NAMALWA (cell line): ENCODE measurements at regions not wholly inside any gene's neighbourhood (a gene's known extent, or its start where the extent isn't known, plus 50 kb on each side); places are given as distances from the start of the nearest gene placed in this dataset.
A peak's percentile ranks its signal among the peaks of the same experiment; 100 is the strongest.

Experiments
- DNase-seq: peaks from one replicate; pipeline ENCODE4 v3.0.0-alpha.2; 2015; ENCODE audit warnings: low spot score

DNA sequence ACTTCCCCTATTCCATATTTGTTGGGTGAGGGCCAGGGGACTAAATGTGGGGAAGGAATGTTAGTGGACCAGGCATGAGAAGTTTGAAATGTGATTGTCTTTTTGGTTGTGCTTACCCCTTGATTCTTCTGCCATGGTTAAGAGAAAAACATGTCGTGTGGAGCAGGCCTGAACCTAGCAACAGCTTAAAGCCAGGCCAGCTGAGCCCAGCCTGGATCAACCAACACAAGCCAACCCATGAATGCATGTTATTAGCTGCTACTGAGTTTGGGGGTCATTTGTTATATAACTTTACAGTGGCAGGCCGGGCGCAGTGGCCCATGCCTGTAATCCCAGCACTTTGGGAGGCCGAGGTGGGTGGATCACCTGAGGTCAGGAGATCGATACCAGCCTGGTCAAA is 52.4 kb upstream of the TRIO start:
- no peak for DNase-seq

DNA sequence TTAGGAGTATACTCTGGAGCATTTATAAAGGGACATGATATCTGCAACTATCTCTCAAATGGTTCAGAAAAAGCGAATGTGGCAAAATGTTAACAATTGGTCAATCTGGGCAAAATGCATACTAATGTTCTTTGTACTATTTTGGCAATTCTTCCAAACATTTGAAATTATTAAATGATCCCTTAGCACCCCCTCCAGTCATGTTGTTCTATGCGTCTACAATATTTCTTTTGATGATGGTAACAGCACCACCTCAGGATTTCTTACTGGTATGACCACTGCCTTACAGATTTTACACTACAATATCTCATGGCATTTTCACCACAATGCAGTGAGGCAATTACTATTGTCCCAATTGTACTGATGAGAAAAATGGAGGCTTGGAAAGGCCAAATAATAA is 52.9 kb upstream of the TRIO start:
- no peak for DNase-seq

GRCh38 chr5:14089198-14089597 is 53.9 kb upstream of the TRIO start:
- no peak for DNase-seq

- DNase-seq: no peak
These were observed 56.9 kb upstream of the TRIO start for GRCh38 chr5:14086261-14086660.

DNA sequence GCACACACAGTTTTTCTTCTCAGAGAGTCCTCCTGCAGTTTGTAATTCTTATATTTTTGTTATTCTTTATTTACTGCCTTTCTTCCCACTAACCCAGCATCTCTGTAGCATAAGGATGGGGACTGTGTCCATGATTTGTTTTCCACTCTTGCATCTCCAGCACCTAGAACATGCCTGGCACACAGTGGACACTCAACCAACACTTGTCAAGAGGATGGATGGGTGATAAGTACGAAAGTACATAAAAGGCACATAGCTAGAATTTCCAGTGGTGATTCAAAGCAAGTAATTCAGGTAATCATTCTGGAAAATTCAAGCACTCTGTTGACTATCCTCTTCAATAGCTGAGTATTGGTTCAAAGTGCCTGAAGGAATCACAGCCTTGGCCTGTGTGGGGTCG is 60.2 kb upstream of the TRIO start:
- DNase-seq: no peak

- no peak for DNase-seq
These were observed 60.6 kb upstream of the TRIO start for GRCh38 chr5:14082523-14082922.

- DNase-seq: no peak
These were observed 61.4 kb upstream of the TRIO start for GRCh38 chr5:14081791-14082190.

- no peak for DNase-seq
These were observed 64.4 kb upstream of the TRIO start for GRCh38 chr5:14078716-14079115.

- DNase-seq: no peak
These were observed 65.6 kb upstream of the TRIO start for GRCh38 chr5:14077501-14077900.

DNA sequence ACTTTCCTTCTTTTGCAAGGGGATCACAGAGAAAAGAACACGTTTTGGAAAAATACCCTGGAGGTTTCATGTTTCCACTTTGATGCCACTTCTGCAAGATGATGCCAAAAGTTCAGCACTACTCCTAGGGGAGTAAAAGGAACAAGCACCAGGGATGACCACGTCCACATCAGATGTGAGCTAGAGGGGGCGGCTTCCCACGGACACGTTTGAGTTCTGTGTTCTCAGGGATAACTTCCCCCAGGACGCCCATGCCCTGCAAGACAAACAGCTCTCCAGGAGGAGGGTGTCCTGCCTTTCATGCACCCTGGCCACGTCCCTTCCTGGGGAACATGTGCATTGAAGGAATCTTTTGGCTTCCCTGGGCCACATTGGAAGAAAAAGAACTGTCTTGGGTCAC is 66.6 kb upstream of the TRIO start:
- DNase-seq: no peak

- no peak for DNase-seq
These were observed 67.2 kb upstream of the TRIO start for GRCh38 chr5:14075937-14076336.

DNA sequence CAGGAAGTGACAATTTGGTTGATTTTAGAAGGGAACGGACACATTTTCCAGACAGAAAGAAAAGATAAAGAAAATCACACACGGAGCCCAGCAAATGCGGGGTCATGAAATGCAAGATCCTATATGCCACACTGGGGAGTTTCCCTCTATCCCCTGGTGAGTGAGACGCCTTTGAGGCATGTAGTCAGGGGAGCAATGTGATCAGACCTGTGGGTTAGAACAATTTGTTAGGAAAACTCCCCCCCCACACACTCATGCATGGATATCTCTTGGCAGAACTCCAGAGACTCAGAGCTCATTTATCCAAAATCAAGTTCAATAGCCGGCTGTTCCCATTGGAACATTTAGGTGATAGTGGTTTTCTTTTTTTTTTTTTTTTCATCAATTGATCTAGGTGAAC is 71.7 kb upstream of the TRIO start:
- DNase-seq: no peak

- no peak for DNase-seq
These were observed 74.1 kb upstream of the TRIO start for GRCh38 chr5:14069021-14069420.

- DNase-seq: no peak
These were observed 75.0 kb upstream of the TRIO start for GRCh38 chr5:14068136-14068535.

DNA sequence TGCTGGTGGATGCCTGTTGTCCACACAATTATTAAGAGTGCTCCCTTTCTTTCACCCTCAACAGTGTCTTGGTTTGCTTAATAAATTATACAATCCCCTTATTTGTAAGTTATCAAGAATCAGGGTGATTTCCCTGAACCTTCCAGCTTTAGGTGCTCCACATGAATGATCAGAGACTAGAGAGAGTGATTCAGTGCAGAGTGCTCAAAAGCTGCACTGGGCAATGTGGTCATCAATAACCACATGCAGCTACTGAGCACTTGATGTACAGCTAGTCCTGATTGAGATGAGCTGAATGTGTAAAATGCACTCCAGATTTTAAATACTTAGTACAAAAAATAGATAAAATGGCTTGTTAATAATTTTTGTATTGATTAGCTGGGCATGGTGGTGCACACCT is 76.8 kb upstream of the TRIO start:
- DNase-seq: no peak

DNA sequence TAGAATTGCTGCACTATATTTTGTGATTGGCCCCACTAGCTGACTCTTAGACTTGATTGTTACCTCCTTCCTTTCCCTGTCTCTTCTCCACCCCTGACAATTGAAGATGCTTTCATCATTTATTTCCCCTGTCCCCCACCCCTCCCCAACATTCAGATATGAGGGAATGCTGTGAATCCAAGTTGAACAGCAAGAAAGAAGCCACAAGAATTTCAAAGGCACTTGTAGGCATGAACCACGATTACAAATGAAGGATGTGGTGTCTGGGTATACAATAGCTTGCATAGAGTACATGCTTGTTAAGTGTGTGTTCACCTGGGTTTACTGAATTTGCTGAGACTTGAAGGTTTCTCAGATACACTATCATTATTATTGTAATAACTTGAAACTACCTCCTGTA is 78.3 kb upstream of the TRIO start:
- no peak for DNase-seq

- no peak for DNase-seq
These were observed 79.5 kb upstream of the TRIO start for GRCh38 chr5:14063691-14064090.

- no peak for DNase-seq
These were observed 80.0 kb upstream of the TRIO start for GRCh38 chr5:14063138-14063537.

DNA sequence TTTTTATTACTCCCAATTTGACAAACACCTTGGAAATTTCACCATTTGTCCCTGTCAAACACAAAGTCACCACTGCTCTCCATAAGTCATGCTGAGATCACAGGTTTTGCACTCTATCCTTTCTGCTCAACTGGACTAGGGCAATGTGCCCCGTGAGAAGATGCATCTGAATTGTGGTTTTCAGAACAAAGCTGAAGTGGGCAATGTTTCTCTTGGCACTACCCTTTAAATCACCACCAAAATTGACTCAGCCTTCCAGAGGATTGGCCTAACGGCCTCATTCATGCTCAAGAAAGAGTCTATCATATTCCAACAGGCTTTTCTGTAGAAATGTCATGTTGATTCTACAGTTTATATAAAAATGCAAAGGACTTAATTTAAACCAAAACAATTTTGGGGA is 81.0 kb upstream of the TRIO start:
- no peak for DNase-seq

- peak; percentile 37 for DNase-seq
These were observed 82.0 kb upstream of the TRIO start for GRCh38 chr5:14061106-14061505.

DNA sequence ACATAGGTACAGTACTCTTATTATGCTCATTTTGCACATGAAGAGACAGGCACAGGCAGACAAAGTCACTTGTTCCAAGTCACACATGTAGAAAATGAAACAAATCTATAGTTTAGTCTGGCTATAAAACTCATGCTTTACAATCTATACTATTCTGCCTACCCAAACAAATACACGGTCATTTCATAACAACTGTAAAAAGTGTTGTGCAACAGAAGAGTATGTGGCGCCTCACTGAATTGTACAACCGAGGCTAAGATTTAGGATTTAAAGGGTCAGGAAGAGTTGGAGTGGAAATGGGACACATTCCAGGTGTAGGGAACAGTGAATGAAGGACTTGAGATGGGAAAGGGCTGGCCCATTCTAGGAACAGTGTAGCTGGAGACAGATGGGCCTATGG is 82.9 kb upstream of the TRIO start:
- DNase-seq: no peak

GRCh38 chr5:14059810-14060209 is 83.3 kb upstream of the TRIO start:
- no peak for DNase-seq

GRCh38 chr5:14057289-14057688 is 85.9 kb upstream of the TRIO start:
- DNase-seq: no peak

- no peak for DNase-seq
These were observed 87.1 kb upstream of the TRIO start for GRCh38 chr5:14056039-14056438.
